Neuronal stem cell (in vitro differentiated cells): ENCODE measurements at regions not wholly inside any gene's neighbourhood (a gene's known extent, or its start where the extent isn't known, plus 50 kb on each side); places are given as distances from the start of the nearest gene placed in this dataset.

ENCODE experiments used
- DNase-seq: peaks from one replicate; pipeline ENCODE4 v3.0.0-alpha.2; 2013; ENCODE audit warnings: low spot score
- H2AFZ ChIP-seq: one replicate; pipeline ENCODE4 v1.6.1; 2013; ENCODE audit warnings: mild to moderate bottlenecking, low read length, inconsistent platforms
- H2AK5ac ChIP-seq: 2 replicates; pipeline ENCODE4 v1.6.1; 2013; ENCODE audit warnings: low read depth, mild to moderate bottlenecking, inconsistent platforms, low read length, moderate library complexity, mixed read lengths
- H2BK120ac ChIP-seq: 2 replicates; pipeline ENCODE4 v1.6.1; 2013; ENCODE audit warnings: low read depth, mild to moderate bottlenecking, inconsistent platforms, low read length, moderate library complexity, mixed read lengths
- H2BK12ac ChIP-seq: one replicate; pipeline ENCODE4 v1.6.1; 2013; ENCODE audit warnings: low read length, inconsistent platforms
- H2BK15ac ChIP-seq: 2 replicates; pipeline ENCODE4 v1.6.1; 2013; ENCODE audit warnings: mild to moderate bottlenecking, low read length, inconsistent platforms, mixed read lengths
- H2BK5ac ChIP-seq: one replicate; pipeline ENCODE4 v1.6.1; 2013; ENCODE audit warnings: inconsistent platforms, mild to moderate bottlenecking, low read length, moderate library complexity
- H3K14ac ChIP-seq: one replicate; pipeline ENCODE4 v1.6.1; 2013; ENCODE audit warnings: low read length, inconsistent platforms
- H3K18ac ChIP-seq: 2 replicates; pipeline ENCODE4 v1.6.1; 2013; ENCODE audit warnings: low read length, inconsistent platforms
- H3K23ac ChIP-seq: 2 replicates; pipeline ENCODE4 v1.6.1; 2013; ENCODE audit warnings: low read depth, mild to moderate bottlenecking, mixed read lengths, low read length, inconsistent platforms; ENCODE audit not compliant: poor library complexity
- H3K27ac ChIP-seq: replicated peaks from 3 replicates; pipeline ENCODE4 v1.5.1; 2013; ENCODE audit warnings: low read length, inconsistent platforms
- H3K27me3 ChIP-seq, 3 experiments: 2 replicates each; pipeline ENCODE4 v1.6.1; 2013; ENCODE audit warnings: low read length in 3 of 3, mild to moderate bottlenecking in 2 of 3, inconsistent platforms in 1 of 3, low read depth in 1 of 3, mixed read lengths in 1 of 3, moderate library complexity in 1 of 3; ENCODE audit not compliant: control insufficient read depth in 3 of 3, insufficient read depth in 3 of 3
- H3K36me3 ChIP-seq, 2 donors: replicated peaks in 1 of 2; 2 replicates each; pipeline ENCODE4 v1.6.1; 2013; ENCODE audit warnings: low read length in 2 of 2; ENCODE audit not compliant: control insufficient read depth in 2 of 2, insufficient read depth in 2 of 2
- H3K4ac ChIP-seq: 2 replicates; pipeline ENCODE4 v1.6.1; 2013; ENCODE audit warnings: inconsistent platforms, mild to moderate bottlenecking, low read length, moderate library complexity
- H3K4me1 ChIP-seq, 2 donors: 1 replicate in 1 of 2; 2 replicates in 1 of 2; pipeline ENCODE4 v1.6.1; 2013; ENCODE audit warnings: low read length in 2 of 2, low read depth in 1 of 2; ENCODE audit not compliant: control insufficient read depth in 2 of 2, insufficient read depth in 1 of 2
- H3K4me2 ChIP-seq: one replicate; pipeline ENCODE4 v1.6.1; 2013; ENCODE audit warnings: mild to moderate bottlenecking, low read length, inconsistent platforms; ENCODE audit not compliant: insufficient read depth, poor library complexity, severe bottlenecking
- H3K4me3 ChIP-seq, 2 donors: 2 replicates each; pipeline ENCODE4 v1.5.1; 2013; ENCODE audit warnings: low read length in 2 of 2, mild to moderate bottlenecking in 2 of 2, inconsistent platforms in 1 of 2, moderate library complexity in 1 of 2
- H3K79me1 ChIP-seq: one replicate; pipeline ENCODE4 v1.6.1; 2013; ENCODE audit warnings: low read depth, mild to moderate bottlenecking, inconsistent platforms, low read length, moderate library complexity
- H3K9ac ChIP-seq: one replicate; pipeline ENCODE4 v1.6.1; 2013; ENCODE audit warnings: mild to moderate bottlenecking, low read depth, low read length, inconsistent platforms; ENCODE audit not compliant: poor library complexity
- H3K9me3 ChIP-seq, 2 donors: replicated peaks in 1 of 2; 2 replicates each; pipeline versions ENCODE3 to v1.6.1; 2013; ENCODE audit warnings: low read length in 2 of 2, mild to moderate bottlenecking in 2 of 2, inconsistent platforms in 1 of 2, low read depth in 1 of 2, mixed read lengths in 1 of 2, moderate library complexity in 1 of 2; ENCODE audit not compliant: control insufficient read depth in 2 of 2, insufficient read depth in 1 of 2
- H4K8ac ChIP-seq: one replicate; pipeline ENCODE4 v1.6.1; 2013; ENCODE audit warnings: low read depth, mild to moderate bottlenecking, inconsistent platforms, low read length, moderate library complexity
- H4K91ac ChIP-seq: one replicate; pipeline ENCODE4 v1.6.1; 2013; ENCODE audit warnings: low read length, low read depth, mild to moderate bottlenecking, inconsistent platforms; ENCODE audit not compliant: poor library complexity
- WGBS, 2 donors: extraction: QIAGEN DNeasy Blood & Tissue Kit; methylation state at CpG; one replicate each; pipeline ENCODE4 v1.1.7; 2013; ENCODE audit warnings: missing lambda C conversion rate in 2 of 2, mixed read lengths in 1 of 2; ENCODE audit not compliant: insufficient read length in 2 of 2, insufficient replicate concordance in 1 of 2; ENCODE audit errors: extremely low coverage in 2 of 2; 5-methylcytosine and 5-hydroxymethylcytosine counted together

DNA sequence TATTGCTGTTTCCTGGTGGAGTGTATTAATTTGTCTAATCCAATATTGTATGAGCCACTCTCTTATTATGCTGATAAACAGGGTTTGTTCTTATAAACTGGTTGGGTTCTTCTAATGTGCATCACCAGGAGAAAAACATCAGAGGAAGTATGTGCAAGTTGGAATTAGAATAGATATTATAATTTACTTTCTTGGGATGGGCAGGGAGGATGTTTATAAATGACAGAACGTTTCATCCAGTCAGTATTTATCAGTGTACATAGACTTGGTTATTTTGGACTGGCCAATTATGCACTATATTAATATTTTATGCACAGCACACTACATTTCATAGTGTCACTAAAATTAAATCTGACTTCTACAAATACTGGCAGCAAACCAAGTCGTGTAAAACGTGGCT is 495.8 kb downstream of the PSAT1 start:
- Histone ChIP-seq H4K91ac (no peak overlapping the region), H3K23ac (no peak overlapping the region), H3K9ac (no peak overlapping the region), H3K27me3 (no peaks in the 10 kb centered on the region), H3K14ac (no peak overlapping the region), H2AFZ (no peak overlapping the region), H3K18ac (no peak overlapping the region), H2BK15ac (no peak overlapping the region), H2AK5ac (no peak overlapping the region), H2BK12ac (no peak overlapping the region), H3K9me3 (peaks cover 0 to 2% of the 10 kb centered on the region in 2 donors), H4K8ac (no peak overlapping the region), H3K4me1 (no peaks in the 10 kb centered on the region), H3K4ac (no peak overlapping the region), H2BK5ac (no peak overlapping the region), H2BK120ac (no peak overlapping the region), H3K4me2 (no peak overlapping the region), H3K79me1 (no peaks in the 10 kb centered on the region), H3K27ac (no peak overlapping the region), H3K36me3 (peaks cover 0 to 1% of the 10 kb centered on the region in 2 donors), H3K4me3 (no peak overlapping the region)
- no peak for DNase-seq
- WGBS, 2 donors = no CpG with 5 or more reads among the region's 3 CpGs

DNA sequence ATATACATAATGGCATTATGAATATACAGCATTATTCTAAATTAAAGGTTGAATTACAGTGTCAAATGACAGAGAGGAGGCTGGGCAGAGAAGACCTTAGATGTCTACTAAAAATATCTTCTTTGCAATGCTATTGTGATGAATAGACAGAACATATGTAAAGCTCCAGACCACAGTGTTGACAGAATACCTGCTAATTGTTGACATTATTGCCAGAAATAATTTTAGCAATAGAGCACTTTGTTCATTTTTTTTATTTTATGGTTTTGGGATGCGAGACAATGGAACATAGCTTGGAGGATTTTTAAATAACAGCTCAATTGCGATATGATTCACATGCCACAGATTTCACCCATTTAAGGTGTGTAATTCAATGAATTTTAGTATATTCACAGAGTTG is 508.8 kb downstream of the PSAT1 start:
- no peak overlapping the region for H2BK120ac ChIP-seq
- no peak overlapping the region for H3K4me3 ChIP-seq
- H3K18ac ChIP-seq = no peak overlapping the region
- DNase-seq = no peak
- no peaks in the 10 kb centered on the region for H3K27me3 ChIP-seq
- H3K9me3 ChIP-seq = peaks cover 0 to 2% of the 10 kb centered on the region in 2 donors
- no peak overlapping the region for H3K23ac ChIP-seq
- no peak overlapping the region for H2AFZ ChIP-seq
- H2BK15ac ChIP-seq = no peak overlapping the region
- no peak overlapping the region for H2BK5ac ChIP-seq
- peaks cover 0 to 3% of the 10 kb centered on the region in 2 donors for H3K4me1 ChIP-seq
- whole genome bisulfite sequencing, 2 donors = no CpG with 5 or more reads among the region's 2 CpGs
- H3K4ac ChIP-seq = no peak overlapping the region
- no peak overlapping the region for H2AK5ac ChIP-seq
- H4K91ac ChIP-seq = no peak overlapping the region
- no peaks in the 10 kb centered on the region for H3K36me3 ChIP-seq
- no peaks in the 10 kb centered on the region for H3K79me1 ChIP-seq
- no peak overlapping the region for H3K14ac ChIP-seq
- H3K9ac ChIP-seq = no peak overlapping the region
- H4K8ac ChIP-seq = no peak overlapping the region
- no peak overlapping the region for H2BK12ac ChIP-seq
- no peak overlapping the region for H3K4me2 ChIP-seq
- no peak overlapping the region for H3K27ac ChIP-seq

DNA sequence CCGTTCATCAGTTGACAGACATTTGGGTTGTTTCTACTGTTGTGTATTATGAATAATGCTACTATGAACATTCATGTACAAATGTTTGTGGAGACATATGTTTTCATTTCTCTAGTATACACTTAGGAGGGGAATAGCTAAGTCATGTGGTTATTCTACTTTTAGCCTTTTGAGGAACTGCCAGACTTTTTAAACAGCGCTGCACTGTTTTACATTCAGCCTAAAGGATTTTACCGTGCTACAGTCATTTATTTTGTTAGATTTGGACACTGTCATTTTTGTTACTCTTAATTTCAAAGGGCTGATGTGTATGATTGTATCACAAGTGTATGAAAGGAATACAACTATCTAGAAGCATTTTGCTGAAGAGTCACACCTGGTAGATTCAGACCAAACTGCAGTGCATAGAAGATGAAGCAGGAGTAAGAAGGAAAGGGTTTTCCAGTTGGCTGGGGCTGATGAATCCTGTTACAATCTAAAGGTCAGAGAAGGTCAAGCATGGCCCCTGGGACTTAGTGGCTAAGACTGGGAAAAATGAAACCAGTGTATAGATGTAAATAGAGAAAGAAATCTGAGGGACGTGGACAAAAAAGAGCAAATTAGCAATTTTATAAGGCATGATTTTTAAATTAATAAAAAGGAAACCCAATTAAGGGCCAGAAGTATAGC is 509.7 kb downstream of the PSAT1 start:
- no peaks in the 10 kb centered on the region for H3K27me3 ChIP-seq
- no peak overlapping the region for H3K14ac ChIP-seq
- H2AFZ ChIP-seq = no peak overlapping the region
- no peaks in the 10 kb centered on the region for H3K79me1 ChIP-seq
- no CpG with 5 or more reads among the region's 4 CpGs for WGBS, 2 donors
- H2AK5ac ChIP-seq = no peak overlapping the region
- no peak overlapping the region for H2BK12ac ChIP-seq
- H4K91ac ChIP-seq = no peak overlapping the region
- H4K8ac ChIP-seq = no peak overlapping the region
- peak; percentile 29 for DNase-seq
- H2BK120ac ChIP-seq = no peak overlapping the region
- no peak overlapping the region for H3K27ac ChIP-seq
- no peak overlapping the region for H2BK5ac ChIP-seq
- H3K4me2 ChIP-seq = no peak overlapping the region
- H3K18ac ChIP-seq = no peak overlapping the region
- H3K36me3 ChIP-seq = no peaks in the 10 kb centered on the region
- H3K4me3 ChIP-seq = no peak overlapping the region
- no peak overlapping the region for H2BK15ac ChIP-seq
- no peak overlapping the region for H3K9ac ChIP-seq
- H3K23ac ChIP-seq = no peak overlapping the region
- peaks cover 0 to 7% of the 10 kb centered on the region in 2 donors for H3K4me1 ChIP-seq
- peaks cover 0 to 2% of the 10 kb centered on the region in 2 donors for H3K9me3 ChIP-seq
- H3K4ac ChIP-seq = no peak overlapping the region

DNA sequence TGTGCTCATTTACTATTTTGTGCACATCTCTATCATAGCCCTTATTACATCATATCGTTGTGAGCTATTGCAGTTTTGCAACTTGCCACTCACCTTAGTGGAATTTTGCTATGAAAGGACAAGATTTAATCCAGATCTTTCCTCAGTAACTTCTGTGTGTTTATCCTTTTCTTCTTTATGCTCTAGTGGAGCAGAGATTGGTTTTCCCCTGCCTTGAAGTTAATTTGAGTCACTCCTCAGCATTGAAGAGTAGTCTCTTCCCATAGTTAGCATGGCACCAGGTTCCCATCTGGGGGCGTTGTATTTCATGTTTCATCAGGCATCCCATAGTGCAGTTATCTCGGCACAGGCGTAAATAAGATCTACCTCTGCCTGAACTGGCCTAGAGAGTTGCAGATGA is 510.4 kb downstream of the PSAT1 start:
- H4K91ac ChIP-seq = no peak overlapping the region
- no peak overlapping the region for H2BK15ac ChIP-seq
- no peak overlapping the region for H2AFZ ChIP-seq
- no peak overlapping the region for H3K27ac ChIP-seq
- no peak overlapping the region for H3K4me3 ChIP-seq
- DNase-seq = no peak
- no peaks in the 10 kb centered on the region for H3K36me3 ChIP-seq
- no peak overlapping the region for H2AK5ac ChIP-seq
- WGBS, 2 donors = no CpG with 5 or more reads among the region's 4 CpGs
- H3K9me3 ChIP-seq = peaks cover 0 to 2% of the 10 kb centered on the region in 2 donors
- H3K18ac ChIP-seq = no peak overlapping the region
- H4K8ac ChIP-seq = no peak overlapping the region
- no peak overlapping the region for H3K4me2 ChIP-seq
- H3K4me1 ChIP-seq = peaks cover 0 to 9% of the 10 kb centered on the region in 2 donors
- no peak overlapping the region for H3K4ac ChIP-seq
- no peak overlapping the region for H2BK120ac ChIP-seq
- no peak overlapping the region for H3K14ac ChIP-seq
- H3K9ac ChIP-seq = no peak overlapping the region
- no peak overlapping the region for H2BK5ac ChIP-seq
- no peak overlapping the region for H3K23ac ChIP-seq
- H3K79me1 ChIP-seq = no peaks in the 10 kb centered on the region
- H2BK12ac ChIP-seq = no peak overlapping the region
- H3K27me3 ChIP-seq = no peaks in the 10 kb centered on the region
